ENCODE measurements at regions not wholly inside any gene's neighbourhood (a gene's known extent, or its start where the extent isn't known, plus 50 kb on each side); places are given as distances from the start of the nearest gene placed in this dataset.

- DNase-seq (no peak), ATAC-seq (no peak)
These were observed 148.8 kb downstream of the IRX2 start for GRCh38 chr5:2602451-2603271.

GRCh38 chr5:2598503-2598902, 153.0 kb downstream of the IRX2 start:
- DNase-seq (no peak), ATAC-seq (no peak)

GRCh38 chr5:2594701-2595100, 156.8 kb downstream of the IRX2 start:
- ATAC-seq = no peak

DNA sequence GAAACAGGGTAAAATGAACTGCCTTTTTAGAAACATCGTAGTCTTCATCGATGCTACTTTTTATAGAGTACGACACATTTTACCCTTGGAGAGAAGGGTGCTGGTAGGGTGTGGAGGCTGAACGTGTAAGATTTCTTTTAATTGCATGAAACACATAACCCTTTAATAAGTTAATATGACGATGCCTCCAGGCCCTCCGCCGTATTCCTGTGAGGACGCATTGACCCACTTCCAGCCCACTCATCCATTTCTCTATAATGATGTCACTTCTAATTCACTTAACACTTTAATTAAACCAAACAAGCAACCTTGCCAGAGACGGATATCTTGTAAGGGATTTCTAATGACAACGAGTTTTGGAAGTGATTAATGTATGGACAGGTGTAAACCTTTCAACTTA, 158.7 kb downstream of the IRX2 start:
- ATAC-seq (no peak), DNase-seq (no peak)

More at GRCh38 chr5:2594701-2595100, 156.8 kb downstream of the IRX2 start:
- DNase-seq = no peak

- no peak for DNase-seq
- no peak for ATAC-seq
These were observed 159.6 kb downstream of the IRX2 start for GRCh38 chr5:2591777-2592453.

GRCh38 chr5:2588850-2589501, 162.5 kb downstream of the IRX2 start:
- ATAC-seq (no peak), DNase-seq (no peak)

DNA sequence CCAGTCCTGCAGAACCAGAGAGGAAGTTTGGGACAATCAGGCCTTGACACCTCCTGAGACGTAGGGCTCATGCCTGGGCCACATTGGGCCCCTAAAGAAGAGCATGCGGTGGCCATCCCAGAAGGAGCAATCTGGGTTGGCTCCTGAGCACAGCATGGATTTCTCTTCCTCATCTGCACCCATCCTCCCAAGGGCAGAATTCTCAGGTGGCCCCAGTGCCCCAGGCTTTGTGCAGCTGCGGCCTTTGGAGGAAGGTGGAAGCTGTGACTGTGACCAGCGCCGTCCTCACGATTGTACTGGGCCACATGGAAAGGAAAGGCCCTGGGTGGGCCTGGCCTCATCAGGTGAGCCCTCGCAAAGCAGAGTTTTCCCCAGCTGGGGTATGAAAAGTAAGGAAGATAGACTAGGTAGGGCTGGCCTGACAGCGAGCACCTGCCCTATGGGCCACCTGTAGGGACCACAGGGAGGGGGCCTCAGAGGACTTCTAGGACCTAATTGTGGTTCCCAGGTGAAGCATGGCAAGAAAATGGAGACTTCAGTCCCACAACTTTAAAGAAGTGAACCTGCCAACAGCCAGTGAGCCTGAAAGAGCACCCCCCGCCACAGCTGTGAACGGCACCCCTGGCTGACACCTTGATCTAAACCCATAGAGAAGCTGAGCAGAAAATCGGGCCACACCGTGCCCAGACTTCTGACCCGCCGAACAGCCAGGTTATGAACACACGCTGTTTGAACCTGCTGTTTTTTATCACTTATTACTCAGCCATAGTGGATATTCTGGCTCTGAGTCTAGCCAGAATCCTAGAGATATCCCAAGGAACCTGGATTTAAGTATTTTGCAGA, 164.1 kb downstream of the IRX2 start:
- DNase-seq = no peak
- ATAC-seq = no peak

DNA sequence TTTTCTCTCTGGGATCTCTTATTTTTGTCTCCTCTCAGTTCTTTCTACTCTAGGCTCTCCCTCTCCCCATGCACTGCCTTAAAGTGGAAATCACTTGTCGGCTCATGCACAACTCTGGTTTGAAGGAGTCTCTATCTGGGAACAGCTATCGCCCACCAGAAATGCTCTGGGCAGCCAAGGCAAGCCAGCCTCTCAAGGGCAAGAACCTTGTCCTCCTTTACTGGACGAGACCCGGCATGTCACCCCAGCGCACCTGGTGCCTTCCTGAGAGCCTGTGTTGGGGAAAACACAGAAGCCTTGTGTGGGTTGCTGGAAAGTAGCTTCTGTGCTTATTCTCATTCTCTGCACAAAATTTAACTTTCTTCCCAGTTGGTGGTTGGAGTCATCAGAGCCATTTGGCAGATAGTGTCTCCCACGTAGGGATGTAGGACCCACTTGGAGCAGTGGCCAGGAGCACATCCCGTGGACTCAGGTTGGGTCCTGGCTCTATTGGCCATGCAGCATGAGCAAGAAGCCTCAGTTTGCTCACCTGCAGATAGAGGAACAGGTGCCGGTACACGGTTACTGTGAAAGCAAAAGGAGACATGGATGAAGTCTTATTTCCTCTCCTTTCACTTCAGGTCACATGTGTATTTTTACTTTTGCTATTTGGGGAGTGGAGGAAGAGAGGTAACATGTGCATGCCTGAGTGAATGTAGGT, 165.3 kb downstream of the IRX2 start:
- DNase-seq = no peak
- no peak for ATAC-seq

DNA sequence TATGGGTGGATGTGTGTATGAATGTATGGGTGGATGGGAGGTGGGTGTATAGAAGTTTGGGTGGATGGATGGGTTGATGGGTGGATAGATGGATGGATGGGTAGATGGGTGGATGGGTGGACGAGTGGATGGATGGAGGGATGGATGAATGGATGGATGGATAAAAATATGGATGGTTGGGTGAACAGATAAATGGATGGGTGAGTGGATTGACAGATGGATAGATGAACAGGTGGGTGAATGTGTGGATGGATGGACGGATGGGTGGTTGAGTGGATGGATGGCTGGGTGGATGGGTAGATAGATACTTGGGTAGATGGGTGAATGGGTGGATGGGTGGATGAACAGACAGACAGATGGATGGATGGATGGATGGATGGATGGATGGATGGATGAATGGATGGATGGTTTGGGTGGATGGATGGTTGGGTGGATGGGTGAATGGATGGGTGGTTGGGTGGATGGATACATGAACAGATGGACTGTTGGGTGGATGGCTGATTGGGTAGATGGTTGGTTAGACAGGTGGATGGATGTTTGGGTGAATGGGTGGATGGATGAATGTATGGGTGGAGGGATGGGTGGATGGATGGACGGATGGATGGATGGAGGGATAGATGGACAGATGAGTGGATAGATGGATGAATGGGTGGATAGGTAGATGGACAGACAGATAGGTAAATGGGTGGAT, 166.8 kb downstream of the IRX2 start:
- DNase-seq = no peak
- no peak for ATAC-seq

GRCh38 chr5:2582507-2582906, 169.0 kb downstream of the IRX2 start:
- DNase-seq (no peak), ATAC-seq (no peak)

- DNase-seq = no peak
- ATAC-seq = no peak
These were observed 169.4 kb downstream of the IRX2 start for GRCh38 chr5:2582106-2582505.

DNA sequence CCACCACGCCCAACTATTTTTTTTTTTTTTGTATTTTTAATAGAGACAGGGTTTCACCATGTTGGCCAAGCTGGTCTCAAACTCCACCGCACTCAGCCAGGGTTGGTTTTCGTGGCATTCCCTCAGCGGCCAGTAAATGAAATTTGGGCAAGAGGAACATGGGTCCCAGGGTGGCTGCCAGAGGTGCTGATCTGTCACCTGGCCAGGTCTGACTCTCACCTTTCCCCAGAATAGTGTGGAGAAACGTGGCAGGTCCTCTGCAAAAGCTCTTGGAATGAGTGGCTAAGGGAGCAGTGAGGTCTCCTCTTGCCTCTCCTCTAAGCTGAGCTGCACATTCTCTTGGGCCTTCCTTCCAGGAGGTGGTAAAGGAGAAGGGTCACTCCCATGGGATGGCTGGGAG, 170.1 kb downstream of the IRX2 start:
- ATAC-seq (no peak), DNase-seq (no peak)

GRCh38 chr5:2579126-2579525, 172.4 kb downstream of the IRX2 start:
- DNase-seq (no peak), ATAC-seq (no peak)

DNA sequence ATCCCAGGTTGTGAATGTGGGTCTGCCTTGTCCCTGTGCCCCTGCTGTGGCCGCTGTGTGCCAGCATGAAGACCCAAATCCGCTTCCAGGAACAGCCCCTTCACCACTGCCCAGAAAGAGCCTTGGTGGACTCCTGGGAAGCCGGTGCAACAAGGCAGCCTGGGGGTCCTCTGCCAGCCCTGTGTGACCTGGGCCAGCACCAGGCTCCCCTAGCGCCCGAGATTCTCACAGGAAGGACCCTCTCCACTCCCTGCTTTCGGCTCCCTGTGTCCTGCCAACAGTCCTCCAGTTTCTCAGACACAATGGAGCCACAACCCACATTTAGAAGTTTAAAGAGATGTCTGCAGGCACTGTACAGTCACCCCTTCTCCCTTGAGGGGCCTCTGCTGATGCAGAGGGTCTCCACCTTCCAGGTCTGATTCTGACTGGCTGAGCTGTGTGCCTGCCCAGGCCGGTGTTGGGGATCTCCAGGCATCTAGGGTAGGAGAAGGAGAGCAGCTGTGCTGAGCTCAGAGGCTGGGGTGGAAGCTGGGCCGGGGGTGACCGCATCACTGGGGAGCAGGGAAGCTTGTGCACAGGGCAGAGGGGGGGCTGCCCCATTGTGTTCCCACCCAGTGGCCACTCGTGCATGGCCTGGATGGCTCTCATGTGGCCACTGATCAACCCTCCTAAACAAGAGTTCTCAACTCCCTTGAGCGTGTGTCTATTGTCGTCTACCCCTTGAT, 174.0 kb downstream of the IRX2 start:
- no peak for ATAC-seq
- DNase-seq = no peak

DNA sequence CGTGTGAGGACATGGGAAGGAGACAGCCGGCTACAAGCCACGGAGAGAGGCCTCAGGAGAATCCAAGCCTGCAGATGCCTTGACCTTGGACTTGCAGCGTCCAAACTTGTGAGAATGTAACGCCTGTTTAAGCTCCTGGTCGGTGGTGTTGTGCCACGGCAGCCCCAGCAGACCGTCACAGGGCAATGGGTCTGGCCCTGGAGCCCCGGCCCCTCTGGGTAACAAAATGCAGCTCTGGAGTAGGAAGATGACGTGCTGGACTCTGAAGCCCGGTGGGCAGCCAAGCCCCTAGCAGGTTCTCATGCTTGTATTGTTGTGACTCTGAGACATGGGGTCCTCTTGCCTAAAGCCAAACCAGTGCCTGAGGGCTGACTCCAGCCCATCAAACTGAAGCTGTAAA, 174.7 kb downstream of the IRX2 start:
- DNase-seq (no peak), ATAC-seq (no peak)

DNA sequence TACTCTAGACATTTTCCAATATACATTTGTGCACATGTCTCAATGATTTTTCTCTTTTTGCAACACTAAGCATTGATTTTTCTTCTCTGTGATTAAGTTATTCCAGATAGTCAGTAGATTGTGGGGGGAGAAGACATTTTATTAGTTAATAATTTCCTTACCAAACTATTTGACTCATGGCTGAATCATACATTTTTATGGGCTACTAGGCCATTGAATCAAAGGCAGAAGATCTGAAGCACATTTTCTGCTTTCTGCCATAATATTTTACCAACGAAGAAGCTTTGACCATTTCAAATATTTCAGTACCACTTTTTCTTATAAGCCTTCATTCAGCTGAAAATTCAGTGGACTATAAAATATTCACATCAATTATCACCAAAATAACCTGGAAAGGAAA, 175.6 kb downstream of the IRX2 start:
- ATAC-seq (no peak), DNase-seq (no peak)

DNA sequence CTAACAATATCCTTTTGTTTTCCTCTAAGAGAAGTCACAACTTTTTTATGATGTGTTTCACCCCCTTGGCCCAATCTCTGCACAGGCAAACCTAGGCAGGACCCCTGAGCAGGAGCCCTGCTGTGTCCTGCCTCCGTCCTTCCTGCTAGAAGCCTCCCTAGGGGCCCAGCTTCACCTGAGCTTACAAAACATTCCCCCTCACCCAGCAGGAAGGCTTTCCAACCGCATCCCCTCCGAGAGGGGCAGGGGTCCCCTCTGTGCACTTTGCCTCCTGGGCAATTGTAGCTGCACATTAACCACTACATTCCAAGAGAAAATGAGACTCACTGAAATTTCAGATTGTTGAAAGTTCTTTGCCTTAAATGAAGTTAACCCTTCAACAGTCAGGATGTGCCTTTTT, 176.2 kb downstream of the IRX2 start:
- DNase-seq (no peak), ATAC-seq (no peak)

GRCh38 chr5:2574155-2574554, 177.3 kb downstream of the IRX2 start:
- DNase-seq (no peak), ATAC-seq (no peak)

DNA sequence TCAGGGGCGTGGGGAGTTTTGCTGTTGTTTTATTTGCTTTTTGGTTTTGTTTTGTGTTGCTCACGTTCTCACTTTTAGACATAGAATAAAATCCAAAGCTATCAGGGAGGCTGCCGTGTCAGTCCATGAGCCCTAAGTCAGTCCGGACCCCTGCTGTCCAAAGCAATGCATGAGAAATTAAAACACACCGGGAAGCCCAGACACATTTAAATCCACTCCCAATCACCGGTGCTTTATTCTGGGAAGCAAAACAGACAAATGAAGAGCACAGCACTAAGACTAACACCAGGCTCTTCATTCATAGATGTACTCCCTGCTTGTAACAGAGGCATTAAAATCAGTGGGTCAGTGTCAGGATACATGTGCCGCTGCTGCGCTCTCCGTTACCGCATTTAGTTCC, 180.9 kb downstream of the IRX2 start:
- ATAC-seq (no peak), DNase-seq (no peak)

GRCh38 chr5:2569774-2570542, 181.5 kb downstream of the IRX2 start:
- ATAC-seq (no peak), DNase-seq (no peak)
